Activated naive CD4-positive, alpha-beta T cell treated with anti-CD3 and anti-CD28 coated beads, Interleukin-2, amount 10 ng/mL, durations not matched to agents 7 days and 5 days (primary cell): ENCODE measurements at regions not wholly inside any gene's neighbourhood (a gene's known extent, or its start where the extent isn't known, plus 50 kb on each side); places are given as distances from the start of the nearest gene placed in this dataset.
"Not testable (repeated sequence)": the region's sequence is repeated elsewhere in the genome, so short reads cannot be mapped to it uniquely, and the experiment has no call there.

ENCODE experiments used
- CTCF ChIA-PET: fragments of 350-600 bp; sonication (Branson Sonifier 250); formaldehyde crosslinking; loops from one replicate; lab custom pipeline; 2021; ENCODE audit warnings: antibody characterized with exemption; lab: Charles Lee
- DNase-seq: peaks from one replicate; pipeline ENCODE4 v3.0.0-alpha.2; 2020
- H3K27ac Mint-ChIP-seq: one replicate; pipeline ENCODE4 v1.8.0; 2021; ENCODE audit warnings: mild to moderate bottlenecking, moderate library complexity, mixed read lengths
- H3K27me3 Mint-ChIP-seq: one replicate; pipeline ENCODE4 v1.8.0; 2021; ENCODE audit warnings: mild to moderate bottlenecking, mixed read lengths
- H3K36me3 Mint-ChIP-seq: one replicate; pipeline ENCODE4 v1.8.0; 2021; ENCODE audit warnings: mixed read lengths
- H3K4me1 Mint-ChIP-seq: one replicate; pipeline ENCODE4 v1.8.0; 2021; ENCODE audit warnings: mixed read lengths
- H3K4me3 Mint-ChIP-seq: one replicate; pipeline ENCODE4 v1.8.0; 2021; ENCODE audit warnings: mild to moderate bottlenecking, moderate library complexity, mixed read lengths
- H3K9me3 Mint-ChIP-seq: one replicate; pipeline ENCODE4 v1.8.0; 2021; ENCODE audit warnings: mixed read lengths

DNA sequence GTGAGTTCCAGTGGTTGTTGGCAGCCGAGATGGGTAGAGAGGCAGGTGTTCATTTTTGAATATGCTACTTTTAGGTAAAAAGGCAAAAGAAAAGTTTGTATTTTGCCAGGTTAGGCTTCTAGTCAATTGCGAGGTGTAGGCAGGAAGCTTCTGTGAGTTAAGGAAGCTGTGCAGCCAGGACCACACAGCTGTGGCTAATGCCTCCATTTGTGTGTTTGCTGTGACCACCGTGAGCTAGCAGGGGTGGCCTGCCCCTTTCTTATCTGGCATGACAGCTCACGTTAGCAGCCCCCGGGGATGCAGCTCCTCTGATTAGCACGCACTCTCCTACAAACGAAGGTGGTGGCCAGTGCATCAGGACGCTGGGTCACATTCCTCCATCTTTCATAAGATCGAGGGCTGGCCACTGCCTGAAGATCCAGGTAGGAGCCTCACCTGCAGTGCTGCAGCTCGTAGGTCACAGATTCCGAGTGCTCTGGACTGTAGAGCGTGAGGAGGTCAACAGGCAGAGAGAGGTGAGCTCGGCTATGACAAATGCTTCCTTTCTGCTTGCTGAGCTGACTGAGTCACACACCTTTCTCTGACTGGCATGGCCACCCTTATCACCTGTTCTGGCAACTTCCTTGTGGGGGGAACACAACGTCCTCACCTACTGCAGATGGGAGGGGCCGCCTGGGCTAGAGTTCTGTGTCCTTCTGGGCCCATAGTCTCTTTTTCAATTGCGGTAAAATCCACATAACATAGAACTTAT, 244.4 kb downstream of the HS3ST3B1 start:
- Mint-ChIP-seq H3K4me3 (no peak overlapping the region), H3K9me3 (no peaks in the 10 kb centered on the region)
- CTCF ChIA-PET = no interaction called here

DNA sequence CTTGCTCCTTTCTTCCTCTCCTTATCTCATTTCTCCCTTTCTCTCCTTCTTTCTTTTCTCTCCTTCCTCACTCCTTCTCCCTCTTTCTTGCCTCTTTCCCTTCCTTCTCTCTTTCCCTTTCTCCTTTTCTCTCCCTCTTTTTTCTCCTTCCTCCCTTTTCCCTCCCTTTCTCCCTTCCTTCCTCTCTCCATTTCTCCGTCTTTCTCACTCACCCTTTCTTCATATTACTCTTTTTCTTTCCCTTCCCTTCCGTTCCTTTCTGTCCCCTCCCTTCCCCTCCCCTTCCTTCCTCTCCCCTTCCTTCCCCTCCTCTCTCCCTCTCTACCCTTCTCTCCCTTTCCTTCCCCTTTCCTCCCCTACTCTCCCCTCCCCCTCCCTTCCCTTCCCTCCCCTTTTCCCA, 240.8 kb downstream of the HS3ST3B1 start:
- Mint-ChIP-seq H3K36me3 (no peaks in the 10 kb centered on the region), H3K27ac (no peak overlapping the region), H3K4me3 (no peak overlapping the region), H3K4me1 (peaks cover 7% of the 10 kb centered on the region), H3K9me3 (no peaks in the 10 kb centered on the region), H3K27me3 (no peaks in the 10 kb centered on the region)
- CTCF ChIA-PET = interaction anchor here (0.8 kb wide), 1 partner anchor 385 kb away, joined by 3 read pairs; no protein-coding TSS in a partner anchor
- no peak for DNase-seq

More for the DNA sequence above, 244.4 kb downstream of the HS3ST3B1 start:
- Mint-ChIP-seq H3K27ac (no peak overlapping the region), H3K4me1 (peaks cover 7% of the 10 kb centered on the region), H3K27me3 (no peaks in the 10 kb centered on the region), H3K36me3 (no peaks in the 10 kb centered on the region)
- no peak for DNase-seq

DNA sequence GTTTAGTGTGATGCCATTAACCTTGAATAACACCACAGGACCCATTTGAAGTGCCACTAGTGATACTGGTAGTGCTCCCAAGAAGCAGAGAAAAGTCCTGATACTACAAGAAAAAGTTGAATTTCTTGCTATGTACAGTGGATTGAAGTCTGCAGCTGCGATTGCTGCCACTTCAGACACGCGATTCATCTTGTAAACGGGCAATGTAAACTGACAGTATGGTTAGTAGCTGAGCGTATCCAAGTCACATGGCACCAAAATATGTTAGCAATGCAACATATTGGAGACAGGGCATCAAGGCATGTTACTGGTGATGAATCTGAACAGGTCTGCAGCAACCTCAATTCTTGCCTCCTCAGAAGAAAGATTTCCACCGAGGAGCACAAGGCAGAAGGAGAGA, 238.9 kb downstream of the HS3ST3B1 start:
- Mint-ChIP-seq H3K36me3 (no peaks in the 10 kb centered on the region), H3K27me3 (no peaks in the 10 kb centered on the region), H3K9me3 (peaks cover 3% of the 10 kb centered on the region), H3K27ac (no peak overlapping the region), H3K4me1 (no peaks in the 10 kb centered on the region), H3K4me3 (no peak overlapping the region)
- DNase-seq = no peak
- CTCF ChIA-PET = no interaction called here

DNA sequence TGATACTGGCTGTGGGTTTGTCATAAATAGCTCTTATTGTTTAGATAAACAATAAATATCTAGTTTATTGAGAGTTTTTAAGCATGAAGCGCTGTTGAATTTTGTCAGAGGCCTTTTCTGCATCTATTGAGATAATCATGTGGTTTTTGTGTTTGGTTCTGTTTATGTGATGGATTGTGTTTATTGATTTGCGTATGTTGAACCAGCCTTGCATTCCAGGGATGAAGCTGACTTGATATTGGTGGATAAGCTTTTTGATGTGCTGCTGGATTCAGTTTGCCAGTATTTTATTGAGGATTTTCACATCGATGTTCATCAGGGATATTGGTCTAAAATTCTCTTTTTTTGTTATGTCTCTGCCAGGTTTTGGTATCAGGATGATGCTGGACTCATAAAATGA, 231.4 kb downstream of the HS3ST3B1 start:
- H3K4me1 Mint-ChIP-seq, DNase-seq, H3K27ac Mint-ChIP-seq, H3K4me3 Mint-ChIP-seq, CTCF ChIA-PET, H3K36me3 Mint-ChIP-seq, H3K27me3 Mint-ChIP-seq: not testable (repeated sequence)
- peaks cover 23% of the 10 kb centered on the region for H3K9me3 Mint-ChIP-seq

DNA sequence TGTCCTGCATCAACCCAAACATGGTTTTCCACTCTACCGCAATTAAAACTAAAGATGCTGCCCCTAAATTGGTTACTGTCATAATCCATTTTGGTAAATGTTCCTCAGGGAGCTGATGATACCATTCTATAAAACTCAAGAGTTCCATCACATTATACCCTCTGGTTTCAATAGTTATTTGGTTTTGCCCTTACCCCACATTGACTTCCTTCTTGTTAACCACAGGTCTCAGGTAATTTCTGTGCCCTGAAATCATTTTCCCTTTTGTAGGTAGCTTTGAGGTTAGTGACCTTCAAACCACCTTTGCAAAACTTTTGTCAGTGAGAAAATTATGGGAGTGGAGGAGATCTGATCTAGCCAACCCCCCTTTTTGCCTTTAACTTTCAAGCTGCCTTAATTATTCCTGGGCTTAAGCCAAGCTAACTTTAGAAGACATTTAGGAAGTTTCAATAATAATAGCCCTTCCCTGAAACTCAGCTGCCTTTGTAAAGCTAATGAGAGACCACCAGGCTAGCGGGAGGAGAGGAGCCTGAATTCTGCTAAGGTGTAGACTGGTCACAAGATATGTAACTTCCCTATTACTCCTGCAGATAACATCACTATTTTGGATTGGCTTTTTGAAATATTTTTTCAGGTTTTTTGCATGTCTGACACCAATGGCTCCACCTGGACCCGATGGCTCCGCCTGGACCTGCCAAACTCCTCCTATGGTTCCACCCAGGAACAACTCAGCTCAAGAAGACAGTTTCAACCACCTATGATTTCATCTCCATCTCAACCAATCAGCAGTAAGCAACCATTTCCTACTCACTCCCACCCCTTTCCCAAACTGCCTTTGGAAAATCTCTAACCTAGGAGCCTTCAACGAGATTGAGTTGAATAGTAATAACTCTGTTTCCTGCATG, 224.9 kb downstream of the HS3ST3B1 start:
- no peaks in the 10 kb centered on the region for H3K27me3 Mint-ChIP-seq
- CTCF ChIA-PET = no interaction called here
- H3K9me3 Mint-ChIP-seq = no peaks in the 10 kb centered on the region
- H3K27ac Mint-ChIP-seq = no peak overlapping the region
- no peak overlapping the region for H3K4me3 Mint-ChIP-seq
- no peaks in the 10 kb centered on the region for H3K36me3 Mint-ChIP-seq
- H3K4me1 Mint-ChIP-seq = peaks cover 12% of the 10 kb centered on the region
- no peak for DNase-seq

DNA sequence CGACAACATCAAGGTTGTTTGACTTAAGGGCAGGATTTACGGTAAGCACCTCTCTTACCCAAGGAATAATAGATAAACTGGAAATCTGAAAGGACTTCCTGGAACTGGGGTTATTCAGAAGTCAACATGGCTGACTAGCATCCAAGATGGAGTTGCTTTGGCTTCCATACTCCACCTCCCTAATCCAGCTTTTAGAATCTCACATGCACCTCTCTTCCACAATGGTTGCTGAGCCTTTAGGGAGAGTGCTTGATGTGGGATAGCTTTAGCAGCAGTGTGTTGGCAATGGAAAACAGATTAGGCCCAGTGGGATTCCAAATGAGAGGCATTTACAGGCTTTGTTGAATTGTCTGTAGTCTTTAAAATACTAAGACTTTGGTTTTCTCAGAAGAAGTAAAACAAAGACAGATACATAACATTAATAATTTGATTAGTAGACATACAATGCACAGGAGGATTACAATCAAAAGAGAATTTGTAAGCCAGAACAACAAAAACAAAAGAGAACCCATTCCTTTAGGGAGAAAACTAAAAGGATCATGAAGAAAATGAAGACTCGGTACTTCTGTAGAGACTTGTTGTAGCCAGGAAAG, 222.0 kb downstream of the HS3ST3B1 start:
- Mint-ChIP-seq H3K4me1 (peaks cover 12% of the 10 kb centered on the region), H3K27me3 (no peaks in the 10 kb centered on the region), H3K4me3 (no peak overlapping the region), H3K9me3 (no peaks in the 10 kb centered on the region), H3K36me3 (no peaks in the 10 kb centered on the region), H3K27ac (no peak overlapping the region)
- DNase-seq = no peak
- CTCF ChIA-PET = no interaction called here

DNA sequence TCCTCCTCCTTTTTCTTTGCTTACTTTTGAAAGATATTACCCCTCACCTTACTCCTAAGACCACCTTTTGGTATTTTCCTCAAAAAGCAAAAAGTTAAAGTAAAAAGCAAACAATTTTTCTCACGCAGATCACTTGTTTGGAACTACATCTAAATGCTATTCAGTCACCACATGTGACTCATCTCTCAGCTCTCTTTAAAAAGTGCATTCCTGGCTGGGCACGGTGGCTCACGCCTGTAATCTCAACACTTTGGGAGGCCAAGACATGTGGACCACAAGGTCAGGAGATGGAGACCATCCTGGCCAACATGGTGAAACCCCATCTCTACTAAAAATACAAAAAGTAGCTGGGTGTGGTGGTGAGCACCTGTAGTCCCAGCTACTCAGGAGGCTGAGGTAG, 218.0 kb downstream of the HS3ST3B1 start:
- H3K9me3 Mint-ChIP-seq, H3K27ac Mint-ChIP-seq, H3K27me3 Mint-ChIP-seq, H3K36me3 Mint-ChIP-seq, DNase-seq, H3K4me3 Mint-ChIP-seq, H3K4me1 Mint-ChIP-seq, CTCF ChIA-PET: not testable (repeated sequence)

DNA sequence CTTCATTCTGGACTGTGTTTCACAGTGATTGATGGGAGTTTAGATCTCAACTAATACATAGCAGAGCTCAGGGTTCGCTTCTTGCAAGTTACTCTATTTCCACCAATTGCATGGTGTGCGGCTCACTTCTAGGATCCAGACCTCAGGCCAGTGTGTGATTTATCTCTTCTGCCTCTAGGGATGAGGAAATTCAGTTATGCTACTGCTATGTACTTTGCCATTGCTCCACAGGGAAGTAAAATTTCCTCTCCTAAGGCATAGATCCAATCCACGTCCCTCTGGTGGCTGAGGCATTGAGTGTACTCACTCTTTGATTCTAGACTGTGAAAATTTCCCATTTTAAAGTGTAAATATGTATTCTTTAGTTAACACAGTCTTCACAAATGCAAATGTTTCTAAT, 214.1 kb downstream of the HS3ST3B1 start:
- H3K9me3 Mint-ChIP-seq = no peaks in the 10 kb centered on the region
- H3K4me3 Mint-ChIP-seq = no peak overlapping the region
- DNase-seq = no peak
- H3K27me3 Mint-ChIP-seq = no peaks in the 10 kb centered on the region
- H3K36me3 Mint-ChIP-seq = no peaks in the 10 kb centered on the region
- no peaks in the 10 kb centered on the region for H3K4me1 Mint-ChIP-seq
- H3K27ac Mint-ChIP-seq = no peak overlapping the region
- CTCF ChIA-PET = no interaction called here

DNA sequence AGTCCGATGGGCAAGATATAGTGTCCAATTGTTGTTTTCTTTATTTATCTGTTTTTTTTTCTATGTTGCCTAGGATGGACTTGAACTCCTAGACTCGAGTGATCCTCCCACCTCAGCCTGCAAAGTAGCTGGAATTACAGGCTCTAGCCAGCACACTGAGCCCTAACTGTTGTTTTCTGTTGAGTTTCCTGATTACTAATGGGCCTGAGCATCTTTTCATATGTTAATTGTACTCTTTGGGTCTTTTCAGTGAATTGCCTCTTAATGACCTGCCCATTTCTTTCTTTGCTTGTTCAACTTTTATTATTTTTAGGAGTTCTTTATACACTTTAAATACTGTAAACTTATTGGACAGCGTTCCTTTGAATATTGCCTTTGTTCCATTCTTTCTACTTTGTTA, 213.0 kb downstream of the HS3ST3B1 start:
- Mint-ChIP-seq H3K27ac (no peak overlapping the region), H3K4me3 (no peak overlapping the region), H3K4me1 (no peaks in the 10 kb centered on the region), H3K27me3 (no peaks in the 10 kb centered on the region), H3K9me3 (no peaks in the 10 kb centered on the region), H3K36me3 (no peaks in the 10 kb centered on the region)
- DNase-seq = no peak
- CTCF ChIA-PET = no interaction called here

DNA sequence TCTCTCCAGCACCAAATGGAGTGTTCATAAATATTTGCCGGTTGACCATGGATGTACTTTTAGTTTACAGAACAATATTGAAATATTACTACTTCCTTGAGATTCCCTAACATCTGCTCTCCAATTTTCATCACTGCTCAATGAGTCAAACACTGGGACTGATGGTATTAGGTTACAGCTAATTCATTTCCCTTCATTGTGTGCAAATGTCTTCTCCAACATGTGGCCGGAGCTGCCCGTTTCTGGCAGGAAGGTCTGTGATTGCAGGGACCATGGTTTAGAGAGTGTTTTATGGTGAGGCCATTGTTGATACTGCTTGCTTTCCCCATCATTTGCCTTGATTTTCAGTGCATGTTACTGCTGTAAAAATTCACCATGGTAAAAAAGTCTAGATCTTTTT, 209.3 kb downstream of the HS3ST3B1 start:
- Mint-ChIP-seq H3K27ac (no peak overlapping the region), H3K9me3 (peaks cover 2% of the 10 kb centered on the region), H3K4me3 (no peak overlapping the region), H3K36me3 (no peaks in the 10 kb centered on the region), H3K4me1 (no peaks in the 10 kb centered on the region), H3K27me3 (no peaks in the 10 kb centered on the region)
- CTCF ChIA-PET = no interaction called here
- no peak for DNase-seq

DNA sequence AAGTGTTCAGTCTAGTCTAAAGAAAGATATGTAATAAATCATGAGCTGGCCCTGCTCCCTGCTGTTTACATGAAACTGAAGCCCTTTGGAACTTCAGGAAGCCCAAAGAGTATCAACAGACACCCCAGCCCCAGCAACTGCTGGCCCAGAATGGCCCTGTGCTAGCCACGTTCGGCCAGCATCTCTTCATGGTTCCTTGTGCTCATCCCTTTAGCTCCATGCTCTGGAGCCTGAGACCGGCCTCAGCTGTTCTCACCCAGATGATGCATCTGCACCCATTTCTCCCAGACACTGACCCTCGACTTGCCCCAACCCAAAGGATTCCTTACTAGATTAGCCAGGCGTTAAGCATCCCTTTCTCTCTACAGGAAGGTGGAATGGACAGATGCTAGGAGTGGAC, 207.3 kb downstream of the HS3ST3B1 start:
- Mint-ChIP-seq H3K4me1 (no peaks in the 10 kb centered on the region), H3K27me3 (no peaks in the 10 kb centered on the region), H3K4me3 (no peak overlapping the region), H3K9me3 (peaks cover 2% of the 10 kb centered on the region), H3K27ac (no peak overlapping the region), H3K36me3 (no peaks in the 10 kb centered on the region)
- CTCF ChIA-PET = no interaction called here
- DNase-seq = no peak

DNA sequence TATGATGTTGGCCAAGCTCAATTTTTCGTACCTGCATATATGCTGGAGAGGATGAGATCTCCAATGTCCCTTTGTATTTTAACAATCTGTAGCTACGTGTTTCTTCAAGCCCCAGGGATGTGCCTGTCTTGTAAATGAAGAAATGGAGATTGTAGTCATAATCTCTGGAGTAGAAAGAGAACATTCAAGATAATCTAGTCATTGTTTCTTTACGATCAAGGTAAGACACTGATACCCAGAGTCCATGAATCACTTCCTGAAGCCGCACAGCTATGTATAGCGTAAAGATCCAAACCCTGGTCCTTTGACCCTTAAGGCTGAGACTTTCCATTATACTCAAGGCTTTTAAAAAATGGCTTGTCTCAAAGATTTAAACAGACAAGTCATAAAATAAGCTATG, 205.5 kb downstream of the HS3ST3B1 start:
- CTCF ChIA-PET = no interaction called here
- no peaks in the 10 kb centered on the region for H3K36me3 Mint-ChIP-seq
- no peak overlapping the region for H3K27ac Mint-ChIP-seq
- no peak overlapping the region for H3K4me3 Mint-ChIP-seq
- peaks cover 2% of the 10 kb centered on the region for H3K9me3 Mint-ChIP-seq
- no peaks in the 10 kb centered on the region for H3K4me1 Mint-ChIP-seq
- no peak for DNase-seq
- H3K27me3 Mint-ChIP-seq = no peaks in the 10 kb centered on the region

DNA sequence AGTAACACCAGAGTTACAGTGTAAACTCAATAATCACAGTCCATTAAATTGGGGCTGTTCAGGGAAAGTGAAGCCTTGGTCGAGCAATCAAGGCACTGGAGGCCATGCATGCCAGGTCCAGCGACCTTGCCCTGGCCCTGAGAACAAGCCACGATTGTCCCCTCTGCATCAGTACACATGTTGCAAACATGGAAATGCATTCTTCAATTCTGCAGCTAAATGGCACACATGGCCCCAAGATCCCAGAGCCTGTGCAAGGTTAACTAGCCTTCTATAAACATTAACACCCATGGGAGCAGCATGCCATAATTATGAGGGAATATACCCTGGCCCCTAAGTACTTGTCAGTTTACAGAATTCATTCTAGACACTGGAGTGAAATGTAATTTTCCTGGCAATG, 204.7 kb downstream of the HS3ST3B1 start:
- no peak for DNase-seq
- Mint-ChIP-seq H3K36me3 (no peaks in the 10 kb centered on the region), H3K27ac (no peak overlapping the region), H3K4me3 (no peak overlapping the region), H3K27me3 (no peaks in the 10 kb centered on the region), H3K4me1 (no peaks in the 10 kb centered on the region), H3K9me3 (peaks cover 2% of the 10 kb centered on the region)
- CTCF ChIA-PET = no interaction called here

DNA sequence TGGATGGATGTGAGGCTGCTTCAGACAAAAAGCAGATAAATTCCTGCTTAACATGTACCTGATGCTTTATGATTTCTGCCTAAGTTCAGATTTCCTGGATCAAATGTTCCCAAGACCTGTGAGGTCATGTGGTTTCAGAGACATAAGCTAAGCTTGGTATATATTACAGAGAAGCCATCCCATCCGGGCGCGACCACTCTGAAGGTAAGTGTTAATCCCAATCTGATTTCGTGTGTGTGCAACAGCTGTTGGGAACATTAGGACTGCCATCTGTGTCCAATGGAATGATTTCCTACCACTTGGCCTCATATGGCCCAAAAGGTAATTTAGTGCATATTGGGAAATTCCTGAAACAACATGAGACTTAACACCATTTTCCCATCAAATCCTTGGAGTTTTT, 199.1 kb downstream of the HS3ST3B1 start:
- Mint-ChIP-seq H3K36me3 (no peaks in the 10 kb centered on the region), H3K4me3 (no peak overlapping the region), H3K9me3 (no peaks in the 10 kb centered on the region), H3K27ac (no peak overlapping the region), H3K27me3 (no peaks in the 10 kb centered on the region), H3K4me1 (no peaks in the 10 kb centered on the region)
- no peak for DNase-seq
- CTCF ChIA-PET = no interaction called here
